ENCODE measurements at regions not wholly inside any gene's neighbourhood (a gene's known extent, or its start where the extent isn't known, plus 50 kb on each side); places are given as distances from the start of the nearest gene placed in this dataset.

DNA sequence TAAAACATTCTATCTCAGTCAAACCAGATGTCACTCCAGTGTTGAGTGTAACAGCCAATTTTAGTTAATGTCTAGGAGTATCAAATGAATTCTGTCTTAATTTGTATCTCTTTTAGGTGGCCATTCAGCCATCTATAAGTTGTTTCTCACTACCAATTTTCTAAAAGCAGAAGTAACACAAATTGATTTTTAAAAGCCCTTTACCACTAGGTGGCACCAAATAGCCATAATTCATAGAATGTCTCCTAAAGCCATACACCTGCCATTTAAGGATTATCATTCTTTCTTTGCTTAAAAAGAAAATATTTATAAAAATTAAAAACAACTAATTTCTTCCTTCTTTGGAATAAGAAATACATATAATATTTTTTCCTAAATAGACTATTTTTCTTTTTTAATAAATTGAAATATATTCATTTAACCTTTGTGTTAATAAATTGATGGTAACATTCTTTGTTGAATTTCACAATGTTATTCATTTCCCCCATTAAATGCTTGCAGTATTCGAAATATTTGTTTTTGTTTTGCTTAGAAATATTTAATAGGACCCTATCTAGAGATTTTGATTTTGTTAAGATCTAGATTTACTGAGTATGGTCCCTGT, 107.8 kb upstream of the PPP1R3A start:
- ATAC-seq (ENCODE audit: insufficient number of reproducible peaks, low FRiP score, low read depth), result no peak
- H3K9me3 ChIP-seq, result no peaks in the 10 kb centered on the region
- TF ChIP-seq, protein P1, sequence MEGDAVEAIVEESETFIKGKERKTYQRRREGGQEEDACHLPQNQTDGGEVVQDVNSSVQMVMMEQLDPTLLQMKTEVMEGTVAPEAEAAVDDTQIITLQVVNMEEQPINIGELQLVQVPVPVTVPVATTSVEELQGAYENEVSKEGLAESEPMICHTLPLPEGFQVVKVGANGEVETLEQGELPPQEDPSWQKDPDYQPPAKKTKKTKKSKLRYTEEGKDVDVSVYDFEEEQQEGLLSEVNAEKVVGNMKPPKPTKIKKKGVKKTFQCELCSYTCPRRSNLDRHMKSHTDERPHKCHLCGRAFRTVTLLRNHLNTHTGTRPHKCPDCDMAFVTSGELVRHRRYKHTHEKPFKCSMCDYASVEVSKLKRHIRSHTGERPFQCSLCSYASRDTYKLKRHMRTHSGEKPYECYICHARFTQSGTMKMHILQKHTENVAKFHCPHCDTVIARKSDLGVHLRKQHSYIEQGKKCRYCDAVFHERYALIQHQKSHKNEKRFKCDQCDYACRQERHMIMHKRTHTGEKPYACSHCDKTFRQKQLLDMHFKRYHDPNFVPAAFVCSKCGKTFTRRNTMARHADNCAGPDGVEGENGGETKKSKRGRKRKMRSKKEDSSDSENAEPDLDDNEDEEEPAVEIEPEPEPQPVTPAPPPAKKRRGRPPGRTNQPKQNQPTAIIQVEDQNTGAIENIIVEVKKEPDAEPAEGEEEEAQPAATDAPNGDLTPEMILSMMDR (IDR thresholded peaks at IDR 0.05), result peak; percentile 55
- DNase-seq (ENCODE audit: low spot score), result no peak
- H3K4me1 ChIP-seq (ENCODE audit: control insufficient read depth in 1 of 2, low read depth in 2 of 2), result no peaks in the 10 kb centered on the region
- H3K4me3 ChIP-seq, result no peak overlapping the region
- no peak overlapping the region for H3K27ac ChIP-seq
- no peaks in the 10 kb centered on the region for H3K36me3 ChIP-seq
- no peaks in the 10 kb centered on the region for H3K27me3 ChIP-seq (replicated peaks; ENCODE audit: insufficient read depth)

DNA sequence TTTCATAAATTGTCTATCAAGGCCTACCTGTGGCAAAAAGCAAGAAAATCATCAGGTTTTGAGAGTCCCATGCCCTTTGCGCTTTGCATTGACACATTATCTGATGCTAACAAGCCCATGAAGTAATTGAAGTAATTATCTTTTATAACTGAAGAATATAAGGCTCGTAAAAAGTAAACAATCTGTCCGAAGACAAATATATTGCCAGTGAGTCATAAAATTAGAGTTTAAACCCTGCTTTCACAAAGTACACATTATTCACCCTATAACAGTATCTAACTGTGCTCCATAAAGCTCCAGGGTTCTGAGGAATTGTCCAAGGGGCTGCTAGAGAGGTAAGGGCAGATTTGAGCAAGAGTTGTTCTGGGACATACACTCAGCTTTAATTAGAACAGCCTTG, 102.3 kb upstream of the PPP1R3A start:
- ATAC-seq (ENCODE audit: insufficient number of reproducible peaks, low FRiP score, low read depth), result no peak
- Histone ChIP-seq H3K27ac (no peak overlapping the region), H3K27me3 (replicated peaks; ENCODE audit: insufficient read depth) (no peaks in the 10 kb centered on the region), H3K9me3 (no peaks in the 10 kb centered on the region), H3K36me3 (no peaks in the 10 kb centered on the region), H3K4me3 (no peak overlapping the region), H3K4me1 (ENCODE audit: control insufficient read depth in 1 of 2, low read depth in 2 of 2) (no peaks in the 10 kb centered on the region)
- TF ChIP-seq, protein P1 (IDR thresholded peaks at IDR 0.05), result no peak
- no peak for DNase-seq (ENCODE audit: low spot score)

DNA sequence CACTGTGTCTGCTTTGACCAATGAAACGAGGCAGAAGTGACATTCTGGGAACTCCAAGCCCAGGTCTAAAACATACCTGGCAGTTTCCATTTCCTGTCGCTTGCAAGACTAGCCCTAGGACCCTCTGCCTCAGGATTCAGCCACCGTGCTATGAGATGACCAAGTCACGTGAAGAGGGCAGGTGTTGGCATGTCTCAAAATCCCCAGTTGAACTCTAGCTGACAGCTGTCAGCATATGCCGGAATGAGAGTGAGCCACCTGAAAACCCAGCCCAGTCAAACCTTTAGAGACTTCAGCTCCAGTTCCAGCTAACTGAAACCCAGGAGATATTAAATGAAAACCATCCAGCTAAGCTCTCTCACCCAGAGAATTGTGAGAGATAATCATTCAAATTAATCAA, 89.9 kb upstream of the PPP1R3A start:
- no peaks in the 10 kb centered on the region for H3K27me3 ChIP-seq (replicated peaks; ENCODE audit: insufficient read depth)
- no peak overlapping the region for H3K27ac ChIP-seq
- TF ChIP-seq, protein P1 (IDR thresholded peaks at IDR 0.05), result no peak
- no peaks in the 10 kb centered on the region for H3K4me1 ChIP-seq (ENCODE audit: control insufficient read depth in 1 of 2, low read depth in 2 of 2)
- DNase-seq (ENCODE audit: low spot score), result no peak
- no peaks in the 10 kb centered on the region for H3K9me3 ChIP-seq
- ATAC-seq (ENCODE audit: insufficient number of reproducible peaks, low FRiP score, low read depth), result no peak
- H3K36me3 ChIP-seq, result no peaks in the 10 kb centered on the region
- no peak overlapping the region for H3K4me3 ChIP-seq

DNA sequence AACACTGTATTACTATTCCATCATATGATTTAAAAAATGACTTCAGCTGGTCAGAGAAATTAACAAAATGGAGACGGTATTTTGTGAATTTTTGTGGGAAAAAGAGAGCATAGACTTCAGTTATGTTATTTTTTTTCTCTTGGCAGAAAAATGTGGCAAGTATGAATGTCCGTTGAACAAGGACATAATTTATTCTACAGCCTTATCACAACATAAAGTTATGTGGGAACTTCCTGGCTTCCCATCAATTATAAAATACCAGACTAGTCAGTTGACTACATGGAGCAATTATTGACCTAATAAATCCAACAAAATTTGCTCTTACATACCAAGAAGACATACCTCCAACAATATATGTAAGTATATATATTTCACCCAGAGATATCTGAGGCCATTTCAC, 88.6 kb upstream of the PPP1R3A start:
- no peaks in the 10 kb centered on the region for H3K4me1 ChIP-seq (ENCODE audit: control insufficient read depth in 1 of 2, low read depth in 2 of 2)
- no peaks in the 10 kb centered on the region for H3K36me3 ChIP-seq
- H3K9me3 ChIP-seq, result no peaks in the 10 kb centered on the region
- ATAC-seq (ENCODE audit: insufficient number of reproducible peaks, low FRiP score, low read depth) (no peak), DNase-seq (ENCODE audit: low spot score) (no peak)
- TF ChIP-seq, protein P1 (IDR thresholded peaks at IDR 0.05), result no peak
- no peak overlapping the region for H3K27ac ChIP-seq
- no peaks in the 10 kb centered on the region for H3K27me3 ChIP-seq (replicated peaks; ENCODE audit: insufficient read depth)
- H3K4me3 ChIP-seq, result no peak overlapping the region

DNA sequence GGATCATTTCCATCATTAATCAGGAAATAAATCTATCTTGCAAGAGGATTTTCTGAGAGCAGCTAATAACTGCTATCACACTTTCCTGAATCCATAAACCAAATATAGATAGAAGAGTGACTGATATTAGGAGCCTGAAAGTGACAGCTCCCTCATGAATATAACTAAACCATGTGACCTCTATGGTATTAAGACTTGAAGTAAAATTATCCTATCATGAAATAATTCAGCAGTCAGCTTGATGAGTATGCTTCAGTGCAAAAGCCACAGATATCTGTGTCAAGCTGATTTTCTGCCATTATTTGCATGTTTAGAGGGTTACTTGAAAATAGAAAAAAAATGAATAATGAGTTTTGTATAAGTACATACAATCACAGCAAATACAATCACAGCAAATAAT, 80.1 kb upstream of the PPP1R3A start:
- no peaks in the 10 kb centered on the region for H3K4me1 ChIP-seq (ENCODE audit: control insufficient read depth in 1 of 2, low read depth in 2 of 2)
- TF ChIP-seq, protein P1 (IDR thresholded peaks at IDR 0.05), result no peak
- DNase-seq (ENCODE audit: low spot score) (no peak), ATAC-seq (ENCODE audit: insufficient number of reproducible peaks, low FRiP score, low read depth) (no peak)
- H3K27me3 ChIP-seq (replicated peaks; ENCODE audit: insufficient read depth), result no peaks in the 10 kb centered on the region
- no peaks in the 10 kb centered on the region for H3K9me3 ChIP-seq
- no peak overlapping the region for H3K4me3 ChIP-seq
- no peaks in the 10 kb centered on the region for H3K36me3 ChIP-seq
- H3K27ac ChIP-seq, result no peak overlapping the region
